DND-41 (cell line): ENCODE measurements at regions not wholly inside any gene's neighbourhood (a gene's known extent, or its start where the extent isn't known, plus 50 kb on each side); places are given as distances from the start of the nearest gene placed in this dataset.

Source experiments
- ATAC-seq: fragments of 200-7000 bp; cut with Tn5 transposase; 3 replicates; pipeline ENCODE4 v1.9.1; 2021; ENCODE audit warnings: low read depth; ENCODE audit not compliant: insufficient read depth
- DNase-seq: peaks from one replicate; pipeline ENCODE4 v3.0.0-alpha.2; 2020
- H2AFZ ChIP-seq: 2 replicates; pipeline ENCODE4 v1.6.0; 2012; ENCODE audit warnings: low read depth, low read length
- H3K27ac ChIP-seq: 2 replicates; pipeline ENCODE4 v1.5.1; 2012; ENCODE audit warnings: low read length, inconsistent platforms
- H3K27me3 ChIP-seq: fragments of 200-600 bp; sonication (generic); 2 replicates; pipeline ENCODE4 v1.6.0; 2012; ENCODE audit warnings: low read length, mild to moderate bottlenecking, inconsistent platforms; ENCODE audit not compliant: insufficient read depth, poor library complexity
- H3K36me3 ChIP-seq: 2 replicates; pipeline ENCODE4 v1.5.1; 2012; ENCODE audit warnings: low read length, inconsistent platforms; ENCODE audit not compliant: insufficient read depth
- H3K4me1 ChIP-seq: 2 replicates; pipeline ENCODE4 v1.5.1; 2012; ENCODE audit warnings: mild to moderate bottlenecking, low read length; ENCODE audit not compliant: insufficient read depth
- H3K4me2 ChIP-seq: 2 replicates; pipeline ENCODE4 v1.6.0; 2012; ENCODE audit warnings: mild to moderate bottlenecking, moderate library complexity, low read length, inconsistent platforms; ENCODE audit not compliant: insufficient read depth
- H3K4me3 ChIP-seq, 2 experiments: fragments of 200-600 bp in 1 of 2; shearing (Covaris generic) in 1 of 2; 2 replicates each; pipeline ENCODE4 v1.5.1; 2012 to 2016; ENCODE audit warnings: inconsistent platforms in 2 of 2, low read length in 2 of 2, mild to moderate bottlenecking in 2 of 2, low read depth in 1 of 2, moderate library complexity in 1 of 2
- H3K79me2 ChIP-seq: 2 replicates; pipeline ENCODE4 v1.6.0; 2012; ENCODE audit warnings: low read length, inconsistent platforms; ENCODE audit not compliant: insufficient read depth
- H3K9ac ChIP-seq: 2 replicates; pipeline ENCODE4 v1.6.0; 2012; ENCODE audit warnings: low read depth, mild to moderate bottlenecking, inconsistent platforms, low read length, moderate library complexity
- H3K9me3 ChIP-seq: 2 replicates; pipeline ENCODE4 v1.5.1; 2012; ENCODE audit warnings: low read length, moderate library complexity, mild to moderate bottlenecking, inconsistent platforms; ENCODE audit not compliant: insufficient read depth, severe bottlenecking
- H4K20me1 ChIP-seq: 2 replicates; pipeline ENCODE4 v1.6.0; 2012; ENCODE audit warnings: low read length; ENCODE audit not compliant: insufficient read depth
- EZH2 ChIP-seq: IDR thresholded peaks from 3 replicates; pipeline ENCODE4 v1.6.1; 2012; ENCODE audit warnings: borderline replicate concordance, low read depth, mild to moderate bottlenecking, moderate library complexity, low read length, inconsistent platforms; ENCODE audit not compliant: severe bottlenecking
- TF ChIP-seq, protein P1 (sequence below): IDR thresholded peaks from 2 replicates; pipeline ENCODE4 v1.5.1; 2012; ENCODE audit warnings: borderline replicate concordance, low read length, moderate library complexity, mild to moderate bottlenecking; ENCODE audit not compliant: poor library complexity, severe bottlenecking; ENCODE audit errors: extremely low read depth

DNA sequence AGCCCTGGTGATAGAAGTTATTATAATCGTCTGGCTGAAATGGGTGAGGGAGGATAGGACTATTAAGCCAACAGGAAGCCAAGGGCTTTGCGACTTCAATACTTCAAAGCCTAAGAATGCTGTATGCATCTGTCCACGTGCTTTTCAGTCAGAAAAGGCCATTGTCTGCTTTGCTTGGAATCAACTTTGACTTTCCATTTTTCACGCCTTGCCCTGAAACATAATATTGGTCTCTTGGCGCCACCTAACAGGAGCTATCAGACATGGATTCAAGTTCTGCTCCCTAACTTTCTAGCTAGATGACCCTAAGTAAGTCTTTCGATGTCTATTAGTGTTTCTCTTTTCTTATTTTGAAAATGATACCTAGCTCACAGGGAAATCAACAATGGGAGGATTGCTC is 572.6 kb downstream of the TLR4 start:
- no peaks in the 10 kb centered on the region for H3K27me3 ChIP-seq
- H3K36me3 ChIP-seq: no peaks in the 10 kb centered on the region
- H3K9ac ChIP-seq: no peak overlapping the region
- TF ChIP-seq EZH2: no peak
- TF ChIP-seq, protein P1, sequence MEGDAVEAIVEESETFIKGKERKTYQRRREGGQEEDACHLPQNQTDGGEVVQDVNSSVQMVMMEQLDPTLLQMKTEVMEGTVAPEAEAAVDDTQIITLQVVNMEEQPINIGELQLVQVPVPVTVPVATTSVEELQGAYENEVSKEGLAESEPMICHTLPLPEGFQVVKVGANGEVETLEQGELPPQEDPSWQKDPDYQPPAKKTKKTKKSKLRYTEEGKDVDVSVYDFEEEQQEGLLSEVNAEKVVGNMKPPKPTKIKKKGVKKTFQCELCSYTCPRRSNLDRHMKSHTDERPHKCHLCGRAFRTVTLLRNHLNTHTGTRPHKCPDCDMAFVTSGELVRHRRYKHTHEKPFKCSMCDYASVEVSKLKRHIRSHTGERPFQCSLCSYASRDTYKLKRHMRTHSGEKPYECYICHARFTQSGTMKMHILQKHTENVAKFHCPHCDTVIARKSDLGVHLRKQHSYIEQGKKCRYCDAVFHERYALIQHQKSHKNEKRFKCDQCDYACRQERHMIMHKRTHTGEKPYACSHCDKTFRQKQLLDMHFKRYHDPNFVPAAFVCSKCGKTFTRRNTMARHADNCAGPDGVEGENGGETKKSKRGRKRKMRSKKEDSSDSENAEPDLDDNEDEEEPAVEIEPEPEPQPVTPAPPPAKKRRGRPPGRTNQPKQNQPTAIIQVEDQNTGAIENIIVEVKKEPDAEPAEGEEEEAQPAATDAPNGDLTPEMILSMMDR: no peak
- H3K27ac ChIP-seq: no peak overlapping the region
- DNase-seq (no peak), ATAC-seq (no peak)
- no peaks in the 10 kb centered on the region for H3K9me3 ChIP-seq
- no peak overlapping the region for H2AFZ ChIP-seq
- no peaks in the 10 kb centered on the region for H4K20me1 ChIP-seq
- no peaks in the 10 kb centered on the region for H3K79me2 ChIP-seq
- H3K4me1 ChIP-seq: no peaks in the 10 kb centered on the region
- no peak overlapping the region for H3K4me3 ChIP-seq
- no peak overlapping the region for H3K4me2 ChIP-seq

DNA sequence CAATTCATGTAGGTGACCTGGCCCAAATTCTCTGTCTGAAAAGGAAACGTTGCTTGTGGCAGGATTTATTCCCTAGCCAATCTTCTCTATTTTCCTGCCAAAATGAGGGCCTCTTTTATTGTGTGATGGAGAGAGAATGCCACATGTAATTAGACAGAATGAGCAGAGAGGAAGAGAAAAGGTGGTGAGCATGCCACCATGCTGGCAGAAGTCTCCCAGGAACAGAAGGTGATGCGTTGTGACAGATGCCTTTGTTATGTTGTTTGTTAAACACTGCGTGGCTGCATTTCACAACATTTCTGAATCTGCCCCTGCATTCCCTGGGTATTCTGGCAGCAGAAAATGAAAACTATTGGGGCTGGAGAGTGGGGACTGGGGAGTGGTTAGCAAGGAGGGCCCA is 577.6 kb downstream of the TLR4 start:
- no peak overlapping the region for H3K4me2 ChIP-seq
- H3K9me3 ChIP-seq: no peaks in the 10 kb centered on the region
- TF ChIP-seq, protein P1: no peak
- TF ChIP-seq EZH2: no peak
- no peak overlapping the region for H3K27ac ChIP-seq
- H3K4me1 ChIP-seq: no peaks in the 10 kb centered on the region
- no peaks in the 10 kb centered on the region for H3K27me3 ChIP-seq
- H3K79me2 ChIP-seq: no peaks in the 10 kb centered on the region
- H3K9ac ChIP-seq: no peak overlapping the region
- no peak overlapping the region for H3K4me3 ChIP-seq
- DNase-seq (no peak), ATAC-seq (no peak)
- no peaks in the 10 kb centered on the region for H3K36me3 ChIP-seq
- H4K20me1 ChIP-seq: no peaks in the 10 kb centered on the region
- H2AFZ ChIP-seq: no peak overlapping the region

DNA sequence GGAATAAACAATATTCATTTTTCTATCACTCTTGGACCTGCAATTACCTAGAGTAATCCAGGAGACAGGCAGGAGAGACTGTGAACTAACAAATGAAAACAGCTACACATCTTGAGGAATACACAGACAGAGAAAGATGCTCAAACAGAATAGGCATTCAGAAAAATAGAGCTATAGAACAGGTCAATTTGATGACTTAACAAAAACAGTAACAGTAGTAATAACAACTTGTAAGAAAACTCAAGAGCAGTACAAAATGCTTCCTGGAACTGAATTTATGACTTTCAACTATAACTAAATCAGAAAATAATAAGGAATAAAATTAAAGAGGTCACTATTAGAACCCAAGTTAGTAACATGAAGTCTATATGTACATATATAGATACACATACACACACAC is 579.3 kb downstream of the TLR4 start:
- H3K9ac ChIP-seq: no peak overlapping the region
- H3K4me2 ChIP-seq: no peak overlapping the region
- no peaks in the 10 kb centered on the region for H3K9me3 ChIP-seq
- no peaks in the 10 kb centered on the region for H3K36me3 ChIP-seq
- H3K27me3 ChIP-seq: no peaks in the 10 kb centered on the region
- ATAC-seq (no peak), DNase-seq (no peak)
- H2AFZ ChIP-seq: no peak overlapping the region
- no peak overlapping the region for H3K4me3 ChIP-seq
- no peaks in the 10 kb centered on the region for H3K79me2 ChIP-seq
- H3K4me1 ChIP-seq: no peaks in the 10 kb centered on the region
- TF ChIP-seq EZH2: no peak
- TF ChIP-seq, protein P1: no peak
- no peak overlapping the region for H3K27ac ChIP-seq
- H4K20me1 ChIP-seq: no peaks in the 10 kb centered on the region

DNA sequence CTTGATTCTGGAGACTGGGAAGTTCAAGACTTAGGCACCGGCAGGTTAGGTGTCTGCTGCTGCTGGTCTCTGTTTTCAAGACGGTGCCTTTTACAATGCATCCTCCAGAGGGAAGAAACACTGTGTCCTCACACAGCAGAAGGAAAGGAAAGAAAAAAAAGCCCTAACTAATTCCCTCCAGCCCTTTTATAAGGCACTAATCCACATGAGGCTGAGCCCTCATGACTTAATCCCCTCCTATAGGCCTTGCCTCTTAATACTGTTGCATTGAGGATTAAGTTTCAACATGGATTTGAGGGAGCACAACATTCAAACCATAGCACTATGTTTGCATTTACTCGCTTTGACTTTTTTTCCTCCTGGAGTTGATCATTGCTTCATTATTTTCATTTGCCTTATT is 585.9 kb downstream of the TLR4 start:
- Histone ChIP-seq H3K9ac (no peak overlapping the region), H2AFZ (no peak overlapping the region), H3K27me3 (no peaks in the 10 kb centered on the region), H3K79me2 (no peaks in the 10 kb centered on the region), H3K4me1 (no peaks in the 10 kb centered on the region), H3K4me2 (no peak overlapping the region), H3K9me3 (no peaks in the 10 kb centered on the region), H3K4me3 (no peak overlapping the region), H3K36me3 (no peaks in the 10 kb centered on the region), H4K20me1 (no peaks in the 10 kb centered on the region), H3K27ac (no peak overlapping the region)
- ATAC-seq (no peak), DNase-seq (no peak)
- TF ChIP-seq, protein P1: no peak
- no peak for TF ChIP-seq EZH2
